HG03045 (cell line): ENCODE measurements at regions not wholly inside any gene's neighbourhood (a gene's known extent, or its start where the extent isn't known, plus 50 kb on each side); places are given as distances from the start of the nearest gene placed in this dataset.

Source experiments
- ATAC-seq: cut with Tn5 transposase; IDR thresholded peaks from one replicate; pipeline ENCODE4 v1.9.1; 2021; ENCODE audit warnings: mild to moderate bottlenecking, moderate library complexity; ENCODE audit not compliant: unreplicated experiment

- ATAC-seq, result no peak
Measured at GRCh38 chr14:38777401-38777800, 325.6 kb downstream of the SEC23A start.

GRCh38 chr14:38775986-38776385 lies 327.0 kb downstream of the SEC23A start:
- ATAC-seq, result no peak

- ATAC-seq, result no peak
Measured at GRCh38 chr14:38774162-38774561, 328.9 kb downstream of the SEC23A start.

- ATAC-seq, result no peak
Measured at GRCh38 chr14:38770251-38770650, 332.8 kb downstream of the SEC23A start.

GRCh38 chr14:38762845-38763244 lies 340.2 kb downstream of the SEC23A start:
- no peak for ATAC-seq

GRCh38 chr14:38762426-38762825 lies 340.6 kb downstream of the SEC23A start:
- ATAC-seq, result no peak

- ATAC-seq, result no peak
Measured at GRCh38 chr14:38761033-38761432, 342.0 kb downstream of the SEC23A start.

GRCh38 chr14:38758661-38759060 lies 344.4 kb downstream of the SEC23A start:
- no peak for ATAC-seq

GRCh38 chr14:38755036-38755435 lies 348.0 kb downstream of the SEC23A start:
- no peak for ATAC-seq

- no peak for ATAC-seq
Measured at GRCh38 chr14:38752750-38753149, 350.3 kb downstream of the SEC23A start.

GRCh38 chr14:38752341-38752740 lies 350.7 kb downstream of the SEC23A start:
- no peak for ATAC-seq

GRCh38 chr14:38751459-38751858 lies 351.6 kb downstream of the SEC23A start:
- ATAC-seq, result no peak

- no peak for ATAC-seq
Measured at GRCh38 chr14:38749936-38750335, 353.1 kb downstream of the SEC23A start.

- ATAC-seq, result no peak
Measured at GRCh38 chr14:38745861-38746260, 357.2 kb downstream of the SEC23A start.

GRCh38 chr14:38743966-38744584 lies 359.0 kb downstream of the SEC23A start:
- ATAC-seq, result no peak

GRCh38 chr14:38737686-38738407 lies 365.2 kb downstream of the SEC23A start:
- ATAC-seq, result no peak

- no peak for ATAC-seq
Measured at GRCh38 chr14:38735005-38735404, 368.0 kb downstream of the SEC23A start.

- ATAC-seq, result no peak
Measured at GRCh38 chr14:38731962-38732361, 371.1 kb downstream of the SEC23A start.

- no peak for ATAC-seq
Measured at GRCh38 chr14:38730420-38730819, 372.6 kb downstream of the SEC23A start.

GRCh38 chr14:38727731-38728130 lies 375.3 kb downstream of the SEC23A start:
- no peak for ATAC-seq

- no peak for ATAC-seq
Measured at GRCh38 chr14:38724621-38725020, 378.4 kb downstream of the SEC23A start.

- ATAC-seq, result no peak
Measured at GRCh38 chr14:38723959-38724358, 379.1 kb downstream of the SEC23A start.

- no peak for ATAC-seq
Measured at GRCh38 chr14:38723277-38723676, 379.8 kb downstream of the SEC23A start.
